HepG2 (cell line): ENCODE measurements at regions not wholly inside any gene's neighbourhood (a gene's known extent, or its start where the extent isn't known, plus 50 kb on each side); places are given as distances from the start of the nearest gene placed in this dataset.

Experiments used
- ARNT ChIP-seq: fragments of 450-650 bp; IDR thresholded peaks from 2 replicates; pipeline ENCODE4 v1.6.1; 2017
- ATF7-NPFF ChIP-seq: sonication (generic); formaldehyde crosslinking; IDR thresholded peaks from 2 replicates; pipeline ENCODE4 v1.8.1; 2023; ENCODE audit warnings: mild to moderate bottlenecking, low read depth, missing genetic modification reagents, moderate library complexity
- CTCF ChIP-seq: sonication (generic); formaldehyde crosslinking; IDR thresholded peaks from 2 replicates; pipeline ENCODE4 v1.5.0; 2020; ENCODE audit warnings: mild to moderate bottlenecking, missing genetic modification reagents, moderate library complexity
- REST ChIP-seq, 2 experiments: IDR thresholded peaks; 2 replicates each; pipeline ENCODE4 v1.6.1; 2011 to 2012; ENCODE audit warnings: low read length in 2 of 2, borderline replicate concordance in 1 of 2, low read depth in 1 of 2, mild to moderate bottlenecking in 1 of 2, moderate library complexity in 1 of 2
- ZNF891 ChIP-seq: sonication (generic); formaldehyde crosslinking; IDR thresholded peaks from 2 replicates; pipeline ENCODE4 v1.5.0; 2020; ENCODE audit warnings: mild to moderate bottlenecking, missing genetic modification reagents

GRCh38 chr3:118495206-118495605 lies 539.4 kb downstream of the IGSF11 start:
- TF ChIP-seq CTCF (CRISPR knock-in tag): no peak
- no peak for TF ChIP-seq REST (IDR thresholded peaks at IDR 0.05; ENCODE audit: borderline replicate concordance in 1 of 2, low read depth in 1 of 2, low read length in 2 of 2)
- no peak for TF ChIP-seq ARNT
- TF ChIP-seq ATF7-NPFF (CRISPR knock-in tag): no peak
- no peak for TF ChIP-seq ZNF891
